HEK293 (cell line): ENCODE measurements at regions not wholly inside any gene's neighbourhood (a gene's known extent, or its start where the extent isn't known, plus 50 kb on each side); places are given as distances from the start of the nearest gene placed in this dataset.

ENCODE experiments used
- HOXA7 ChIP-seq: sonication (generic); formaldehyde crosslinking; IDR thresholded peaks from 2 replicates; pipeline ENCODE4 v1.8.1; 2022; ENCODE audit warnings: missing genetic modification reagents, borderline replicate concordance
- KLF10 ChIP-seq: fragments of 450-650 bp; IDR thresholded peaks from 2 replicates; pipeline ENCODE4 v1.5.1; 2018; ENCODE audit warnings: missing biosample characterization, mild to moderate bottlenecking, missing genetic modification characterization
- KLF17 ChIP-seq: fragments of 450-650 bp; formaldehyde crosslinking; IDR thresholded peaks from 2 replicates; pipeline ENCODE4 v1.5.1; 2016; ENCODE audit warnings: missing biosample characterization, missing genetic modification characterization
- KLF8 ChIP-seq: fragments of 450-650 bp; formaldehyde crosslinking; IDR thresholded peaks from 2 replicates; pipeline ENCODE4 v1.5.1; 2016; ENCODE audit warnings: missing biosample characterization, missing genetic modification characterization
- OVOL3 ChIP-seq: fragments of 450-650 bp; formaldehyde crosslinking; IDR thresholded peaks from 2 replicates; pipeline ENCODE4 v1.5.1; 2016; ENCODE audit warnings: missing biosample characterization, missing genetic modification characterization
- PATZ1 ChIP-seq: fragments of 450-650 bp; formaldehyde crosslinking; IDR thresholded peaks from 2 replicates; pipeline ENCODE4 v1.5.1; 2016; ENCODE audit warnings: missing biosample characterization, missing genetic modification characterization
- RBAK ChIP-seq: fragments of 450-650 bp; formaldehyde crosslinking; IDR thresholded peaks from 2 replicates; pipeline ENCODE4 v1.5.1; 2016; ENCODE audit warnings: missing biosample characterization, missing genetic modification characterization
- SALL2 ChIP-seq: fragments of 450-650 bp; formaldehyde crosslinking; IDR thresholded peaks from 2 replicates; pipeline ENCODE4 v1.5.0; 2017; ENCODE audit warnings: missing biosample characterization, mild to moderate bottlenecking, missing genetic modification characterization, borderline replicate concordance
- WT1 ChIP-seq: fragments of 450-650 bp; formaldehyde crosslinking; IDR thresholded peaks from 2 replicates; pipeline ENCODE4 v1.5.1; 2016; ENCODE audit warnings: missing biosample characterization, missing genetic modification characterization
- ZBTB8A ChIP-seq: fragments of 450-650 bp; formaldehyde crosslinking; IDR thresholded peaks from 2 replicates; pipeline ENCODE4 v1.5.1; 2016; ENCODE audit warnings: missing biosample characterization, missing genetic modification characterization
- ZFP41 ChIP-seq: fragments of 450-650 bp; formaldehyde crosslinking; IDR thresholded peaks from 2 replicates; pipeline ENCODE4 v1.5.1; 2016; ENCODE audit warnings: missing biosample characterization, missing genetic modification characterization, borderline replicate concordance
- ZFP69B ChIP-seq: fragments of 450-650 bp; formaldehyde crosslinking; IDR thresholded peaks from 2 replicates; pipeline ENCODE4 v1.5.1; 2016; ENCODE audit warnings: missing biosample characterization, missing genetic modification characterization
- ZNF132 ChIP-seq: fragments of 450-650 bp; formaldehyde crosslinking; IDR thresholded peaks from 2 replicates; pipeline ENCODE4 v1.5.1; 2017; ENCODE audit warnings: missing biosample characterization, missing genetic modification characterization, borderline replicate concordance
- ZNF133 ChIP-seq: fragments of 450-650 bp; formaldehyde crosslinking; IDR thresholded peaks from 2 replicates; pipeline ENCODE4 v1.5.1; 2016; ENCODE audit warnings: missing biosample characterization, missing genetic modification characterization
- ZNF169 ChIP-seq: fragments of 450-650 bp; formaldehyde crosslinking; IDR thresholded peaks from 2 replicates; pipeline ENCODE4 v1.5.1; 2016; ENCODE audit warnings: missing biosample characterization, missing genetic modification characterization
- ZNF214 ChIP-seq: fragments of 450-650 bp; formaldehyde crosslinking; IDR thresholded peaks from 2 replicates; pipeline ENCODE4 v1.5.1; 2017; ENCODE audit warnings: missing biosample characterization, mild to moderate bottlenecking, missing genetic modification characterization, borderline replicate concordance
- ZNF248 ChIP-seq: fragments of 450-650 bp; formaldehyde crosslinking; IDR thresholded peaks from 2 replicates; pipeline ENCODE4 v1.5.1; 2017; ENCODE audit warnings: missing biosample characterization, missing genetic modification characterization
- ZNF280D ChIP-seq: fragments of 450-650 bp; formaldehyde crosslinking; IDR thresholded peaks from 2 replicates; pipeline ENCODE4 v1.5.1; 2016; ENCODE audit warnings: missing biosample characterization, missing genetic modification characterization
- ZNF366 ChIP-seq: fragments of 450-650 bp; formaldehyde crosslinking; conservative IDR thresholded peaks from 2 replicates; pipeline ENCODE4 v1.5.1; 2016; ENCODE audit warnings: missing biosample characterization, missing genetic modification characterization
- ZNF398 ChIP-seq: fragments of 450-650 bp; formaldehyde crosslinking; IDR thresholded peaks from 2 replicates; pipeline ENCODE4 v1.5.1; 2017; ENCODE audit warnings: missing biosample characterization, missing genetic modification characterization
- ZNF488 ChIP-seq: fragments of 450-650 bp; formaldehyde crosslinking; IDR thresholded peaks from 2 replicates; pipeline ENCODE4 v1.5.1; 2016; ENCODE audit warnings: missing biosample characterization, missing genetic modification characterization
- ZNF501 ChIP-seq: fragments of 450-650 bp; formaldehyde crosslinking; IDR thresholded peaks from 2 replicates; pipeline ENCODE4 v1.5.1; 2016; ENCODE audit warnings: missing biosample characterization, missing genetic modification characterization
- ZNF514 ChIP-seq: fragments of 450-650 bp; formaldehyde crosslinking; IDR thresholded peaks from 2 replicates; pipeline ENCODE4 v1.5.1; 2016; ENCODE audit warnings: missing biosample characterization, missing genetic modification characterization
- ZNF580 ChIP-seq: fragments of 450-650 bp; formaldehyde crosslinking; IDR thresholded peaks from 2 replicates; pipeline ENCODE4 v1.5.1; 2016; ENCODE audit warnings: missing biosample characterization, missing genetic modification characterization
- ZNF624 ChIP-seq: fragments of 450-650 bp; formaldehyde crosslinking; IDR thresholded peaks from 2 replicates; pipeline ENCODE4 v1.5.1; 2017; ENCODE audit warnings: missing biosample characterization, missing genetic modification characterization
- ZNF664 ChIP-seq: fragments of 450-650 bp; formaldehyde crosslinking; IDR thresholded peaks from 2 replicates; pipeline ENCODE4 v1.5.1; 2016; ENCODE audit warnings: missing biosample characterization, missing genetic modification characterization
- ZNF692 ChIP-seq: fragments of 450-650 bp; formaldehyde crosslinking; IDR thresholded peaks from 2 replicates; pipeline ENCODE4 v1.5.1; 2016; ENCODE audit warnings: missing biosample characterization, missing genetic modification characterization
- ZNF768 ChIP-seq: fragments of 450-650 bp; formaldehyde crosslinking; IDR thresholded peaks from 2 replicates; pipeline ENCODE4 v1.5.1; 2018; ENCODE audit warnings: missing biosample characterization, mild to moderate bottlenecking, missing genetic modification characterization
- ZNF785 ChIP-seq: fragments of 450-650 bp; formaldehyde crosslinking; IDR thresholded peaks from 2 replicates; pipeline ENCODE4 v1.5.1; 2016; ENCODE audit warnings: missing biosample characterization, missing genetic modification characterization

- TF ChIP-seq ZNF488 (tag by site-specific recombination) (no peak), ZNF398 (tag by site-specific recombination) (peak; percentile 86), ZNF132 (tag by site-specific recombination) (no peak), ZNF664 (tag by site-specific recombination) (no peak), ZNF624 (no peak), KLF17 (tag by site-specific recombination) (0 out of 2 replicates have a peak, but pooled peaks have one; percentile 42), ZNF501 (tag by site-specific recombination) (peak; percentile 73; the same call in 1 of the 2 replicates), HOXA7 (CRISPR knock-in tag) (no peak), OVOL3 (tag by site-specific recombination) (no peak), SALL2 (tag by site-specific recombination) (no peak), ZFP41 (tag by site-specific recombination) (no peak), ZNF248 (tag by site-specific recombination) (no peak), ZNF785 (no peak), KLF10 (tag by site-specific recombination) (no peak), ZNF280D (tag by site-specific recombination) (0 out of 2 replicates have a peak, but pooled peaks have one; percentile 24), ZNF580 (tag by site-specific recombination) (no peak), ZNF514 (tag by site-specific recombination) (no peak), PATZ1 (tag by site-specific recombination) (peak; percentile 53), ZNF768 (tag by site-specific recombination) (no peak), ZBTB8A (peak; percentile 50; the same call in 1 of the 2 replicates), ZNF169 (tag by site-specific recombination) (no peak), ZNF366 (tag by site-specific recombination) (0 out of 2 replicates have a peak, but pooled peaks have one; percentile 29), ZFP69B (tag by site-specific recombination) (no peak; the same call in 1 of the 2 replicates), ZNF214 (no peak), ZNF692 (peak; percentile 84; the same call in 1 of the 2 replicates), KLF8 (tag by site-specific recombination) (peak; percentile 38; the same call in 1 of the 2 replicates), RBAK (tag by site-specific recombination) (no peak), ZNF133 (tag by site-specific recombination) (no peak), WT1 (0 out of 2 replicates have a peak, but pooled peaks have one; percentile 39)
Observed at GRCh38 chr15:47184003-47184907, 533.0 kb upstream of the SEMA6D start (continued).
